ENCODE measurements at regions not wholly inside any gene's neighbourhood (a gene's known extent, or its start where the extent isn't known, plus 50 kb on each side); places are given as distances from the start of the nearest gene placed in this dataset.

DNA sequence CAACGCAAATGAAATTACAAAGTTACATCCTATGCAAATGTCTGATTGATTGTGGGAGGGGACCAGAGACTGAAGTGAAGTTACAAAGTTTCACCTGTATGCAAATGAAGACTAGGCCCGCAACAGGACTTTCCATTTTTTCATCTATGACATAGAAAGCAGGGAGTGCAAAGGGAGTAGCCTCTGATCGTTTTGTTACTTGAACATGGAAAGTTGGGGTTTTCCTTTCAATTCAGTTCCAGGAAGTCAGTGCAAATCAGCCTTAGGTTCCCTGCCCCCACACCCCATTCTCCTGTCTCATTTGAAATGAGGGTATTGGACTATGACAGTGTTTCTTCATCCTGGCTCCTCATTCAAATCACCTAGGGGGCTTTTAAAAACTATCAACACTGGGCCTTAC, 96.9 kb upstream of the HABP2 start:
- Histone ChIP-seq H3K36me3 (replicated peaks) (no peaks in the 10 kb centered on the region), H3K27ac (no peak overlapping the region), H3K27me3 (replicated peaks) (peaks cover 6% of the 10 kb centered on the region), H3K4me3 (ENCODE audit: low read depth, low read length) (no peak overlapping the region)
- TF ChIP-seq, protein P1, sequence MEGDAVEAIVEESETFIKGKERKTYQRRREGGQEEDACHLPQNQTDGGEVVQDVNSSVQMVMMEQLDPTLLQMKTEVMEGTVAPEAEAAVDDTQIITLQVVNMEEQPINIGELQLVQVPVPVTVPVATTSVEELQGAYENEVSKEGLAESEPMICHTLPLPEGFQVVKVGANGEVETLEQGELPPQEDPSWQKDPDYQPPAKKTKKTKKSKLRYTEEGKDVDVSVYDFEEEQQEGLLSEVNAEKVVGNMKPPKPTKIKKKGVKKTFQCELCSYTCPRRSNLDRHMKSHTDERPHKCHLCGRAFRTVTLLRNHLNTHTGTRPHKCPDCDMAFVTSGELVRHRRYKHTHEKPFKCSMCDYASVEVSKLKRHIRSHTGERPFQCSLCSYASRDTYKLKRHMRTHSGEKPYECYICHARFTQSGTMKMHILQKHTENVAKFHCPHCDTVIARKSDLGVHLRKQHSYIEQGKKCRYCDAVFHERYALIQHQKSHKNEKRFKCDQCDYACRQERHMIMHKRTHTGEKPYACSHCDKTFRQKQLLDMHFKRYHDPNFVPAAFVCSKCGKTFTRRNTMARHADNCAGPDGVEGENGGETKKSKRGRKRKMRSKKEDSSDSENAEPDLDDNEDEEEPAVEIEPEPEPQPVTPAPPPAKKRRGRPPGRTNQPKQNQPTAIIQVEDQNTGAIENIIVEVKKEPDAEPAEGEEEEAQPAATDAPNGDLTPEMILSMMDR (IDR thresholded peaks at IDR 0.05; ENCODE audit: low read depth, low read length, missing control alignments), result no peak
- in situ Hi-C loops (cut with HindIII; ENCODE audit: low pct_ligation_motif_present, low sequenced_read_pairs), result no loop called here
- no peak for DNase-seq

DNA sequence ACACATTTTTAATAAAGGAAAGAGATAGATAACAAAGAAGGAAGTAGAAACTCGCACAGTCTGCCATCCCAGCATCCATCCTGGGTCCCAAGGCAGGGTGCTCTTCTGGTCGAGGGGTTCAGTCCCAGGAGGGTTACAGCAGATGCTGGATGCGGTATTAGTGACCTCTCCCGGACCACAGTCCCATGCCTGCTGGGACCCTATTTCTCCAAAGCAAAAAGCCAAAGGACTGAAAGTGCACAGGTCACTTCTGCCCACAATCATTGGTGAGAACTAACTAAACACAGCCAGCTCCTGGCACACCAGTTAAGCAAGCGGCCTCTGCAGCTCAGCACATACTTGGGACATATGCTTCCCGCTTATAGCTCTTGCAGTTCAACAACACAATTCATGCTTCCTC, 96.1 kb upstream of the HABP2 start:
- peaks cover 6% of the 10 kb centered on the region for H3K27me3 ChIP-seq (replicated peaks)
- in situ Hi-C loops (cut with HindIII; ENCODE audit: low pct_ligation_motif_present, low sequenced_read_pairs), result no loop called here
- DNase-seq, result no peak
- no peaks in the 10 kb centered on the region for H3K36me3 ChIP-seq (replicated peaks)
- TF ChIP-seq, protein P1 (IDR thresholded peaks at IDR 0.05; ENCODE audit: low read depth, low read length, missing control alignments), result no peak
- H3K4me3 ChIP-seq (ENCODE audit: low read depth, low read length), result no peak overlapping the region
- no peak overlapping the region for H3K27ac ChIP-seq

DNA sequence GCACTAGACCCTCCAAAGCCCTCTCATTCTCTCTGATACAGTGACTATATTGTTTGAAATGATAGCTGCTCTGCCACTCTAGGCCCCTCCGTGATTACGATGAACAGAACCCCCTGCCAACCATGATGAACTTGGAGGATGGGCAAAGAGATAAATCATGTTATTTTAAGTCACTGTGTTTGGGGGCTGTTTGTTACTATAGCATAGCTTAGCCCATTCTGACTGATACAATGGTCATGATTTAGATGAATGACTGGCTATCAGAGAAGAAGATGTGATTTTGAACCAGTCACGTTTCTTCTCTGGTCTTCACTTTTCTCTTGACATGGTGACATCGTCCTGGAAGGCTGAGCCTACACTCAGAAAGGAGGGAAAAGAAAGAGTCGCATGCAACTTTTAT, 95.4 kb upstream of the HABP2 start:
- Histone ChIP-seq H3K4me3 (ENCODE audit: low read depth, low read length) (no peak overlapping the region), H3K27me3 (replicated peaks) (peaks cover 6% of the 10 kb centered on the region), H3K27ac (no peak overlapping the region), H3K36me3 (replicated peaks) (no peaks in the 10 kb centered on the region)
- TF ChIP-seq, protein P1 (IDR thresholded peaks at IDR 0.05; ENCODE audit: low read depth, low read length, missing control alignments), result no peak
- in situ Hi-C loops (cut with HindIII; ENCODE audit: low pct_ligation_motif_present, low sequenced_read_pairs), result no loop called here
- no peak for DNase-seq

DNA sequence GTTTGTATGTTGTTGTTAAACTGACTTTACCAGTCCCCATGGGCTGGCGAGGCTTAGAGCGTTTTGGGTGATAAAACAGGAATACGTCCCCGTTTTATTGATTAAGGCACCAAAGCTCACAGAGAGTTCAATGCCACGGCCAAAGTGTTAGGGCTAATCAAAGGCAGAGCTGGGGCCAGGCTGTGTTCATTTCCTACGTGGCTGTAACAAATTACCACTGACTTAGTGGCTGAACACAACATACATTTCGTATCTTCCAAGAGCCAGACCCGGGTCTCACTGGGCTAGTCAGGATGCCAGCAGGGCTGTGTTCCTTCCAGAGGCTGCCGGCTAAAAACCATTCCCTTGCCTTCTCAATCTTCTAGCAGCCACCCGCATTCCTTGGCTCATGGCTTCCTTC, 94.4 kb upstream of the HABP2 start:
- in situ Hi-C loops (cut with HindIII; ENCODE audit: low pct_ligation_motif_present, low sequenced_read_pairs), result no loop called here
- no peak overlapping the region for H3K4me3 ChIP-seq (ENCODE audit: low read depth, low read length)

DNA sequence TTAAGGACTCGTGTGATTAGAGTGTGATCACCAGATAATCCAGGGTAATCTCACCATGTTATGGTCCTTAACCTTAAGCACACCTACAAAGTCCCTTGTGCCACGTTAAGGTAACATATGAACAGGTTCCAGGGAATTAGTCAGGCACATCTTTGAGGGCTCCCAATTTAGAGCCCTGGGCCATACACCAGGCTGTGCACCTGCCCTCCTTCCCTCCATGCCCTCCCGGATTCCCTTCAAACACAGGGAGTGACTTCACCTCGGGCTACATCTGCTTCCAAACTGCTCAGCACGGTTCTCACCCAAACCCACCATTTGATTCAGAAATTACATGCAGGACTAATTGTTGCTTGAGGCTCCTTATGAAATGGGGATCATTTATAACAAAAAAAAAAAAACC, 93.9 kb upstream of the HABP2 start:
- Histone ChIP-seq H3K27me3 (replicated peaks) (peaks cover 6% of the 10 kb centered on the region), H3K27ac (no peak overlapping the region), H3K36me3 (replicated peaks) (no peaks in the 10 kb centered on the region), H3K4me3 (ENCODE audit: low read depth, low read length) (no peak overlapping the region)
- TF ChIP-seq, protein P1 (IDR thresholded peaks at IDR 0.05; ENCODE audit: low read depth, low read length, missing control alignments), result no peak
- no peak for DNase-seq
- in situ Hi-C loops (cut with HindIII; ENCODE audit: low pct_ligation_motif_present, low sequenced_read_pairs), result no loop called here

More for the DNA sequence above, 94.4 kb upstream of the HABP2 start:
- Histone ChIP-seq H3K27me3 (replicated peaks) (peaks cover 6% of the 10 kb centered on the region), H3K27ac (no peak overlapping the region), H3K36me3 (replicated peaks) (no peaks in the 10 kb centered on the region)
- TF ChIP-seq, protein P1 (IDR thresholded peaks at IDR 0.05; ENCODE audit: low read depth, low read length, missing control alignments), result no peak
- DNase-seq, result no peak

DNA sequence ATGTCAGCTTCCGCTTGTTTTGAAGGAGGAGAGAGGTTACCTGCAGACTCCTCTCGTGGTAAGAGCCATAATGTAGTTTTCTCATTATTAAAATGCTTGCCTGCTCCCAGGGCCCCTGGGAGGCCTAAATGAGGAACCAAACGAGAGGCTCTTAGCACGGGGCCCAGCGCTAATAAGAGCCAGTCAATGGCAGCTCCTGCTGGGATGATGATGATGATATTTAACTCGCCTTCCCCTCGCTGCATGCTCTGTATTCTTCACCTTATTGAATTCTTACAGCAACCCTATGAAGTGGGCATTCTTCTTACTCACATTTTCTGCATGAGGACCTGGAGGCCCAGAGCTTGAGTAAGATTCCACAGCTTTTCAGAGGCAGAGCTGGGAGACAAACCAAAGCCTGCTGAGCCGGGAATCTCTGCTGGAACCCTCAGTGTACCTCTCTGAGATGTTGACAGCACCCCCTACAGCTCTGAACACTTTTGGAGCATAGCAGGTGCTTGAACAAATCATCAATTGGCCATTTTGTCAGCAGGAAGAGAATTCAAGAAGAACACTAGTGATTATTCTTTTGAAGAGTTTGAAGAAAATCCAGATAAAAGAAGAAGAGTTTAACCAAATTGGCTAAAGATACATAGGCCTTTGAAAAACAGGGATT, 93.1 kb upstream of the HABP2 start:
- Histone ChIP-seq H3K27me3 (replicated peaks) (peaks cover 6% of the 10 kb centered on the region), H3K27ac (no peak overlapping the region), H3K4me3 (ENCODE audit: low read depth, low read length) (no peak overlapping the region), H3K36me3 (replicated peaks) (no peaks in the 10 kb centered on the region)
- DNase-seq, result no peak
- TF ChIP-seq, protein P1 (IDR thresholded peaks at IDR 0.05; ENCODE audit: low read depth, low read length, missing control alignments), result no peak
- in situ Hi-C loops (cut with HindIII; ENCODE audit: low pct_ligation_motif_present, low sequenced_read_pairs), result no loop called here

Measured in brain microvascular endothelial cell (primary cell).